Endothelial cell of hepatic sinusoid (primary cell): ENCODE measurements at regions not wholly inside any gene's neighbourhood (a gene's known extent, or its start where the extent isn't known, plus 50 kb on each side); places are given as distances from the start of the nearest gene placed in this dataset.
"Not testable (repeated sequence)": the region's sequence is repeated elsewhere in the genome, so short reads cannot be mapped to it uniquely, and the experiment has no call there.

Experiments used
- in situ Hi-C: cut with HindIII; loops from 2 replicates; pipeline ENCODE4 v1.10.0; 2017; ENCODE audit warnings: low sequenced_read_pairs

DNA sequence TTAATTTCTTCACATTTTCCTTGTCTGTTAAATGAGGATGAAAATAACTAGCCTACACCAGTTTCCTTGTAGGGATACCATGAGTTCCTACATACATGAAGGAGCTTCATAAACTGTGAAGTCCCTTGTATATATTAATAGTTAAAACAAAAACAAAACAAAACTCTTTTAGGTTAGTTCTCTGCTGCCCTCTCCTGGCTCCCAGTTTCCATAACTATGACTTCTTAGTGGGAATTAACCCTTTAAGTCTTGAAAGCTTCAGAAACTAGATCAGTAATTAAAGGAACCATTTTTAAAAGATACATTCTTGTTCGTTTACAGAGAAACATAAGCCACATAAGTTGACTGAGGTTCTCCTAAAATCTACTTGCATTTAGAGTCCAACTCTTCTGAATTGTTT lies 500.0 kb upstream of the C9orf72 start:
- in situ Hi-C loops: no loop called here

DNA sequence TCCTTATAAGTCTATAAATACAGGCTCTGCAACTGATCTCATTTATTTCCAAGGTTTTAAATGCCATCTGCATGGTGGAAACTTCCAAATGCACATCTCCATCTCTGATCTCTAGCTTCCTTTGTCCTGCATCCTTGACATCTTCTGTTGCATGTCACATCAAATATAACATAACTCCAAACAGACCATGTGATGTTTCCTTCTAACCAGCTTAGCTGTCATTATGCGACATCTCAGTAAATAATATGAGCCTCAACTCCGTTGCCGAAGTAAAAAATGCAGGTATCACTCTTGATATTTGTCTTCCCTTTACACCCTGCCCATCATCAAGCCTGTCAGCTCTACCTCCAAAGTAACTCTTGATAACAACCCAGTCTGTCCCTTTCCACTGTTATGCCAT lies 506.4 kb upstream of the C9orf72 start:
- in situ Hi-C loops: no loop called here

GRCh38 chr9:28082671-28083070 lies 509.4 kb upstream of the C9orf72 start:
- in situ Hi-C loops: no loop called here

- in situ Hi-C loops: no loop called here
Measured at GRCh38 chr9:28086881-28087280, 513.6 kb upstream of the C9orf72 start.

DNA sequence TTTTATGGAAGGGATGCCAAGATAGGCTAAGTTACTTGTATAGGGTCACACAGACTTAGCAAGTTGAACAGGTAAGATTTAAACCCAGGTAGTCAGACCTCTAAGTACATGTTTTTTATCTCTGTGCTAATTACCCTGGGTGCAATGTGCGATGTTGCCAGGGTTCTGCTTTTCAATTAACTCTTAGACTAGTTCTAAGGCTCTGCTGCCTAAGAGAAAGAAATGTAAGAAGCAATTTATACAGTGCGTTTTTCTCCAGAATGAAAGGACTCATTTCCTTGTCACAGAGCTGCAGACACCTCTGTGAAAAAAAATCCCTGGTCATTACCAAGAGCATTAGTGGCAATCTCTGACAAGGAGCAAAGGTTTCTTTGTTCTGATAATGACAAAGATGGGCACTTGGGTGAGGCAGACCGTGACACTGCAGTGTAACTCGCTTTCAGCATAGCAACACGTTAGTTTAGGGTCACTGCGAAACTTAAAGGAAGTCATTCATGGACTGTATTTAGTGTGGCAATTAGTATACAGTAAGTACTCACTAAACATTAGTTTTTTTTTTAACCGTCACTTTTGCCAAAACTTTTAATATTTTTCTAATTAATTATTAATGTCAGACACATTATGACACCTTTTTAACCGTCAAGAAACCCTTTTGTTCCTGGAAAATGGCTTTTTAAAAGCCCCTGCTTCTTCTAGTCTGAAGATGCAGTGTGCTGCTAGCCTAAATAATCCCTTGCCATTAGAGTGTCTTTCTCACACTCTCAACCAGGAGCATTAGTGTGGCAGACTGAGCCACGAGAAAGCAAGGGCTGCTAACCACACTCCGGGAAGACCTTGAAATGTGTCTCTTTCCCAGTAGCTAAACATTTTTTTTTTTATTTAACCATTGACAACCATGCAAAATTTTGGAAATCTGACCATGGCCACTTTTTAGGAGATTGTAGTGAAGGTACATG lies 520.0 kb upstream of the C9orf72 start:
- in situ Hi-C loops: no loop called here

GRCh38 chr9:28101509-28101908 lies 528.2 kb upstream of the C9orf72 start:
- in situ Hi-C loops: no loop called here

- in situ Hi-C loops: no loop called here
Measured at GRCh38 chr9:28105001-28105400, 531.7 kb upstream of the C9orf72 start.

- in situ Hi-C loops: no loop called here
Measured at GRCh38 chr9:28120184-28120583, 546.9 kb upstream of the C9orf72 start.

DNA sequence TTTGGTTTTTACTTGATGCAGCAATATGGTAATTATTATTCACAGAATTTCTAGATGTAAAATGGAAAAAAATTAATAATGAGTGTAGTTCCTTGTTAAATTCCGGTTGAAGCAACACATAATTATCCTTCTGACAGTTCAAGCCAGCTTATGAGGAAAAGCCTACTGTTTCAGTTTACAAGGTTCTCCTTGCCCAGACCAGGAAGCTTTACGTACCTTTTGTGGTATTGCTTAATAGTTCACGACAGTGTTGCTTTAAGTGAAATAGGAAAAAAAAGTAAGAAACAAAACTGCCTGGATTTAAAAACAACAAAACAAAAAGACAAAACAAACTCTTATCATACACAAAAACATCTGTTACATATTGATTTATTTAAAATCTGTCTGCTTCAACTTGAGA lies 547.3 kb upstream of the C9orf72 start:
- in situ Hi-C loops: no loop called here

GRCh38 chr9:28121366-28121765 lies 548.1 kb upstream of the C9orf72 start:
- in situ Hi-C loops: no loop called here

DNA sequence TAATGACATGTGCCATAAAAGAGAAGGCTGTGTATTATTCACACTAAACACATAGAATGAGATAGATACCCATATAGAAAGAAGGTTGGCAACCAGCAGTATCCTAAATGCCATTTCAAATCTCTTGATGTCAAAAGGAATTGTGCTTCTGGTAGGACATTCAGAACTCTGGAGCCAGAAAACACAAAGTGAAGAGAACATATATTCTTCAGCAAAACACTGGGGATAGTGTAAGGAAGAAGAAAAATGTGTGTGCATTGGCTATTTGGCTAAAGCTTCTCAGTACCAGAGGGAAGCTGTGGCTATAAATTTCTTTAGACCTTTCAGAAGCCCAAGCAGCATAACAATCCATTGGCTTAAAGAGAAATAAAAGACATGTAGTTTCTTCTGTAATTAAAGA lies 551.6 kb upstream of the C9orf72 start:
- in situ Hi-C loops: no loop called here

DNA sequence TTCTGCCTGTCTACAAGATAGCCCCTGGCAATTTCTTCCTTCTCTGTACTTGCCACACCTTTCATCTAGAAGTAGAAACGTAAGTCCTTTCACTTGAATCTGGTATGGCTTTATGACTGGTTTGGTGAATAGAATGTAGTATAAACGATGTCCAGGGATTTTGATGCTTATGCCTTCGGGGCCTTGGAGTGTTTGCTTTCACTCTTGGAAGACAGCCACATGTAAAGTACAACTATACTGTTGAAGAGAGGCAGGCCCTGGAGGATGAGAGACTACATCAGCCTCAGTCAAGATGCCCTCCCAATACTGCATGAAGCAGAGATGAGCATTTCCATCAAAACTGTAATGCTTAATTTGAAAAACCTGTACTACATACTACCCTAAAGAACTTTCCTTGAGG lies 553.8 kb upstream of the C9orf72 start:
- in situ Hi-C loops: no loop called here

DNA sequence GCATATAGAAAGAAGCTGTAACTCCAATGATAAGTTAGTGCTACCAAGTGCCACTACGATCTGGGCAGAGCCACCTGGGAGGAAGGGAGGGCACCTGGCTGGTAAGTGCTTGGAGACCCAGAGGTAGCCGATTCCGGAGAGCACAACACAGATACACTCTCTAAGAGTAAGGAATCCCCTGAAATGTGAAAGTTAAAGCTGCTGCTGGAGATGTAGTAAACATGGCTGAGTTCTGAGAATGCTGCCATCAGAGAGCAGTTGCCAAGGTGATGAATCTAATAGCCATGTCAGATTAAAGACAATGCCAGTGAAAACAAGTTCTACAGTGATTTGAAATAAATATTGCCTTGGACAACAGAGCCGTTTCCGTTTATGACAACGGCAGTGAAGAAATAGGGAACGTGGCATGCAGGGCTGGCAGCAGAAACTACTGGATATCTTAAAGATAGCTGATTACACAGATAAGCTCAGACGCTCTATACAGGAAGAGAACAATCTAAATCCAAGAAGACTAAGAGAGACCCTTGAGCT lies 561.2 kb upstream of the C9orf72 start:
- in situ Hi-C loops: no loop called here

DNA sequence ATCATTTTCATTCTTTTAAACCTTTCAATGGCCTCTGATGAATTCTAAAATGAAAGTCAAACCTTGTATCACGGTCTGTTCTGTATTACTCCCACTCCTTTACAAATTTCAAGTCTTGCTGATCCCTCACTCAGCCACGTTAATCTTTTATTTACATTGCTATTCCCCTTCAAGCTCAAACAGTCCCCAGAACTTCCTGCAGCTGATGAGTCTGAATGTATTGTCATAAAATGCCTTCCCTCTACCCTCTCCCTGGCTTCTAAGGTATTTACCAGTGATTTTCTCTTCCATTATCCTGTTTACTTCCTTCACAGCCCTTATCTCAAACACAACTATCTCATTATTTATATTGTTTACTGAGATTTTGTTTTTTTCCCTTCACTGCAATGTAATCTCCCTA lies 562.3 kb upstream of the C9orf72 start:
- in situ Hi-C loops: no loop called here

- in situ Hi-C loops: no loop called here
Measured at GRCh38 chr9:28136113-28136512, 562.8 kb upstream of the C9orf72 start.

- in situ Hi-C loops: not testable (repeated sequence)
Measured at GRCh38 chr9:28147430-28147829, 574.1 kb upstream of the C9orf72 start.

DNA sequence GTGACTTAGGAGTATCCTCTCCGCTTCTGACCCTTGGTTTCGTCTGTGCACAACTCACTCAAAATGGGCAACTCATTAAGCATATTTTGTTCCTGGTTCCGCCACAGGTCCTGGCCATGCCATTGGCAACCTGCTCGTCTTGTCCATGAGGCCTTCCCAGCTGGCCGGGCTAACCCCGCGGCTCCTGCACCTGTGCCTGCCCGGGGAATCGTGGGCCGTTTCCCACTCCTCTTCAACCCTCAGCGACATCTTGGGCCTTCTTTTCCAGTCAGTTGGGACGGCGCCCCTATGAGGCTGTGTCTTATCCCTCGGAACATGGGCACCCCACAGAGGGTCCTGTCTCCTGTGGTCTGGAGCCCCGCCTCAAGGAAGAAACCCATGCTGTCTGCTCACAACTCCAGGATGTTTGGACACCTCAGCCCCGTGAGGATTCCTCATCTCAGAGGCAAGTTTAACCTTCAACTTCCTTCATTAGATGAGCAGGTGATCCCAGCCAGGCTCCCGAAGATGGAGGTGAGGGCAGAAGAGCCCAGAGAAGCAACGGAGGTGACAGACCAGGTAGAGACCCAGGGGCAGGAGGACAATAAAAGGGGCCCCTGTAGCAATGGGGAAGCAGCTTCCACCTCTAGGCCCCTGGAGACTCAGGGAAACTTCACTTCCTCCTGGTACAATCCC lies 574.8 kb upstream of the C9orf72 start:
- in situ Hi-C loops: not testable (repeated sequence)

DNA sequence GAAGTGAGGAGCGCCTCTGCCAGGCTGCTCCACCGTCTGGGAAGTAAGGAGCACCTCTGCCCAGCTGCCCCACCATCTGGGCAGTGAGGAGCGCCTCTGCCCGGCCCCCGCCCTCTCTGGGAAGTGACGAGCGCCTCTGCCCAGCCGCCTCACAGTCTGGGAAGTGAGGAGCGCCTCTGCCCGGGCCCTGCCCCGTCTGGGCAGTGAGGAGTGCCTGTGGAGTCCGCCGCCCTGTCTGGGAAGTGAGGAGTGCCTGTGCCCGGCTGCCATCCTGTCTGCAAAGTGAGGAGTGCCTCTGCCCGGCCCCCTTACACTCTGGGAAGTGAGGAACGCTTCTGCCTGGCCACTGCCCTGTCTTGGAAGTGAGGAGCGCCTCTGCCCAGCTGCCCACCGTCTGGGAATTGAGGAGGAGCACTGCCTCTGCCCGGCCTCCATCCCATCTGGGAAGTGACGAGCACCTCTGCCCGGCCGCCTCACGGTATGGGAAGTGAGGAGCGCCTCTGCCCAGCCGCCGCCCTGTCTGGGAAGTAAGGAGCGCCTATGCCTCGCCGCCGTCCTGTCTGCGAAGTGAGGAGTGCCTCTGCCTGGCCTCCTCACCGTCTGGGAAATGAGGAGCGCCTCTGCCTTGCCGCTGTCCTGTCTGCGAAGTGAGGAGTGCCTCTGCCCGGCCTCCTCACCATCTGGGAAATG lies 576.2 kb upstream of the C9orf72 start:
- in situ Hi-C loops: not testable (repeated sequence)

- in situ Hi-C loops: no loop called here
Measured at GRCh38 chr9:28155067-28155466, 581.8 kb upstream of the C9orf72 start.

DNA sequence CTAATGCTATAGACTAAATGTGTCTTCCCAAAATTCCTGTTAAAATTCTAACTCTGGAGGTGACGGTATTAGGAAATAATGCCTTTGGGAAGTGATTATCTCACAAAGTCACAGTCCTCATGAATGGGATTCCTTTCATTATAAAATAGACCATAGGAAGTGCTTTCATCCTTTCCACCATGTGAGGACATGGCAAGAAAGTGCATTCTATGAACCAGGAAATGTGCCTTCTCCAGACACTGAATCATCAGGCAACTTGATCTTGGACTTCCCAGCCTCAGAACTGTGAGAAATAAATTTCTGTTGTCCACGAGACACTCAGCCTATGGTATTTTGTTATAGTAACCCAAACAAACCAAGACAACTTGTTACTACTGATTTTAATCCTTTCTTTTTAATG lies 582.4 kb upstream of the C9orf72 start:
- in situ Hi-C loops: no loop called here

DNA sequence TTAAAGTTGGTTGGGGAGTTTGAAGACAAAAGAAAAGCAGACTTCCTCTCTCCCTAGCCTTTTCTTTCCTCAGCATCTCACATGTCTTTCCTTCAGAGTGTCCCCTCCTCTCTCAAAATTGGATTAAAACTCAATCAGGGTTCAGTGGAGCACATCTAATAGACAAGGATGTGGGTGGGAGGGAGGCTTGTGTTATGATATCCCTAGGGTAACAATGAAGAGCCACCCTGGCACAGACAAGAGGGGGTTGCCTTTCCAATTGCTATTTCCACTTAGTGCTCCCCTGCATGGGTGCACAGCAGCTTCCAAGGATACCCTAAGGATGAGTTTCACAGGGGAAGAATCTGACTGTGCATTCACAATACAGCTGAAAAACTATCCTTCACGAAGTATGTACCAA lies 585.2 kb upstream of the C9orf72 start:
- in situ Hi-C loops: no loop called here
